Activated CD4-positive, alpha-beta memory T cell treated with anti-CD3 and anti-CD28 coated beads for 36 hours (primary cell): ENCODE measurements at regions not wholly inside any gene's neighbourhood (a gene's known extent, or its start where the extent isn't known, plus 50 kb on each side); places are given as distances from the start of the nearest gene placed in this dataset.

Experiments used
- CTCF ChIA-PET: fragments of 350-600 bp; sonication (Branson Sonifier 250); formaldehyde crosslinking; loops from one replicate; lab custom pipeline; 2021; ENCODE audit warnings: antibody characterized with exemption, inconsistent platforms; lab: Charles Lee
- POLR2A ChIA-PET: fragments of 350-600 bp; sonication (Branson Sonifier 250); formaldehyde crosslinking; loops from one replicate; lab custom pipeline; 2021; ENCODE audit warnings: antibody characterized with exemption; lab: Charles Lee
- DNase-seq: peaks from one replicate; pipeline ENCODE4 v3.0.0-alpha.2; 2020
- H3K27ac Mint-ChIP-seq: one replicate; pipeline ENCODE4 v1.8.0; 2021; ENCODE audit warnings: mixed read lengths
- H3K27me3 Mint-ChIP-seq: one replicate; pipeline ENCODE4 v1.8.0; 2021; ENCODE audit warnings: mixed read lengths
- H3K36me3 Mint-ChIP-seq: one replicate; pipeline ENCODE4 v1.8.0; 2021; ENCODE audit warnings: mixed read lengths
- H3K4me1 Mint-ChIP-seq: one replicate; pipeline ENCODE4 v1.8.0; 2021; ENCODE audit warnings: low read depth, mixed read lengths
- H3K4me3 Mint-ChIP-seq: one replicate; pipeline ENCODE4 v1.8.0; 2021; ENCODE audit warnings: mild to moderate bottlenecking, mixed read lengths
- H3K9me3 Mint-ChIP-seq: one replicate; pipeline ENCODE4 v1.8.0; 2021; ENCODE audit warnings: mixed read lengths
- intact Hi-C: fragments of 100-400 bp; cut with micrococcal nuclease; formaldehyde crosslinking; loops from one replicate; pipeline ENCODE4 v1.15.1; 2023

DNA sequence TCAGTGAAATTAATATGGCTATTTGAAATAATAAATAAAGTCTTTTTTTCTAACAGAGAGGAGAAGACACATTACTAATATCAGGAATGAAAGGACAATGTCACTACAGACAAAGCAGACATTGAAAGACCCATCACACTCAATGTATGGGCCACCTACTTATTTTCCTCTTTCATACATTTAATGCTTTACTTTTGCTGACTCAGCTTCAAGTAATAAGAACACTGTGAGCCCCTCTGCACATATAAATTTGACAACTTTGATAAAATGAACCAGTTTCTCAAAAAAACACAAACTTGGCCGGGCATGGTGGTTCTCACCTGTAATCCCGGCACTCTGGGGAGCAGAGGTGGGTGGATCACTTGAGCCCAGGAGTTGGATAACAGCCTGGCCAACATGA is 664.2 kb upstream of the COBL start:
- Mint-ChIP-seq H3K4me1 (no peaks in the 10 kb centered on the region), H3K9me3 (peaks cover 15% of the 10 kb centered on the region), H3K4me3 (no peak overlapping the region), H3K27ac (no peak overlapping the region), H3K36me3 (no peaks in the 10 kb centered on the region), H3K27me3 (no peaks in the 10 kb centered on the region)
- ChIA-PET POLR2A (no interaction called here), CTCF (no interaction called here)
- DNase-seq = no peak
- intact Hi-C loops = no loop called here

DNA sequence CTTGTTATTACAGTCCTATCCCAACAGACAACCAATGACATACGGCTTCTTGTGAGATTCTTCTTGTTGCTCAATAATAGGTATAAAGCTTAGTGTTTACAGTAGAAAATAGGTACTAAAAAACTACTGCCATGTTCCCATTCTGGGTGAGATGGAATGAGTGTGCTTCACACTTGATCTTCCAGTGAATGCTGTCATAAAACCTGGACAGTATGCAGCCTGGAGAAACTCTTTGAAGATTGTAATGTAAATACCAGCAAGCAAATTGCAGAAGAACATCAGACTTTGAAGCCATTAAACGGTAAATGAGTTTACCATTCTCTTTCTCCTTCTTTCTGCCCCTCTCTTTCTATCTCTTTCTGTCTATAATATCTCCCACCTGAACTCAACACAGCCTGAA is 663.7 kb upstream of the COBL start:
- DNase-seq = no peak
- ChIA-PET CTCF (no interaction called here), POLR2A (no interaction called here)
- H3K4me1 Mint-ChIP-seq = no peaks in the 10 kb centered on the region
- H3K36me3 Mint-ChIP-seq = no peaks in the 10 kb centered on the region
- intact Hi-C loops = no loop called here
- H3K27ac Mint-ChIP-seq = no peak overlapping the region
- H3K4me3 Mint-ChIP-seq = no peak overlapping the region
- no peaks in the 10 kb centered on the region for H3K27me3 Mint-ChIP-seq
- peaks cover 11% of the 10 kb centered on the region for H3K9me3 Mint-ChIP-seq

DNA sequence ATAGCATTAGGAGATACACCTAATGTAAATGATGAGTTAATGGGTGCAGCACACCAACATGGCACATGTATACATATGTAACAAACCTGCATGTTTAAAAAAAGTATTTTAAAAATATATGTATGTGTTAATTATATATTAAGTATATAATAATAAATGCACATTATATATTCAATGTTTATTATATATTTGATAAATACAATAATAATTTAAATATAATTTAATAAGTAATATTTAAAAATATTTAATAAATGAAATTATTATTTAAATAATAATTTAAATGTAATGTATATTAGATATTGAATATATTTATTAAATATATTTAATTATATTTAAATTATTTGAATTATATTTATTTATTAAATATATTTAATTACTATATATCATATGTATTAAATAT is 661.3 kb upstream of the COBL start:
- intact Hi-C loops = no loop called here
- peaks cover 6% of the 10 kb centered on the region for H3K9me3 Mint-ChIP-seq
- H3K4me1 Mint-ChIP-seq = no peaks in the 10 kb centered on the region
- ChIA-PET CTCF (no interaction called here), POLR2A (no interaction called here)
- H3K27me3 Mint-ChIP-seq = no peaks in the 10 kb centered on the region
- DNase-seq = no peak
- H3K4me3 Mint-ChIP-seq = no peak overlapping the region
- H3K36me3 Mint-ChIP-seq = no peaks in the 10 kb centered on the region
- no peak overlapping the region for H3K27ac Mint-ChIP-seq

DNA sequence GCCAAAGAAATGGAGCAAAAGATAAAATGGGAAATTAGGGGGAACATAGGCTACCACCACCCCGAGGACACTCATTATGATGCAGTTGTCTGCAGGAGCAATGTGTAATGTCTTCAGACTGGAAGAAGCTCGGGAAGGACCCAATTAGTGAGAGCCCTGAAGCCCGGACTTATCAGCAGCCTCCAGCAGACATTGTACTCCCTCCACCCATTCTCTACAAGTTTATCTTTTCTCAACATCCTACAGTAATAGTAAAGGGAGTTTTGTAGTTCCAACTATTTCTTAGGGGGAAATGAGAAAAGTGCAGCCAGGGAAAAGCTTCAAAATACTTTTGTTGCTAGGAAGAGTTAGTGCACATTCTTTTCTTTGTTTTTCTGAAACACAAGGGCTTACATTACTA is 657.3 kb upstream of the COBL start:
- Mint-ChIP-seq H3K9me3 (peaks cover 2% of the 10 kb centered on the region), H3K4me1 (no peaks in the 10 kb centered on the region), H3K27me3 (no peaks in the 10 kb centered on the region), H3K36me3 (no peaks in the 10 kb centered on the region), H3K4me3 (no peak overlapping the region), H3K27ac (no peak overlapping the region)
- DNase-seq = no peak
- intact Hi-C loops = no loop called here
- POLR2A ChIA-PET = no interaction called here
- CTCF ChIA-PET = no interaction called here

DNA sequence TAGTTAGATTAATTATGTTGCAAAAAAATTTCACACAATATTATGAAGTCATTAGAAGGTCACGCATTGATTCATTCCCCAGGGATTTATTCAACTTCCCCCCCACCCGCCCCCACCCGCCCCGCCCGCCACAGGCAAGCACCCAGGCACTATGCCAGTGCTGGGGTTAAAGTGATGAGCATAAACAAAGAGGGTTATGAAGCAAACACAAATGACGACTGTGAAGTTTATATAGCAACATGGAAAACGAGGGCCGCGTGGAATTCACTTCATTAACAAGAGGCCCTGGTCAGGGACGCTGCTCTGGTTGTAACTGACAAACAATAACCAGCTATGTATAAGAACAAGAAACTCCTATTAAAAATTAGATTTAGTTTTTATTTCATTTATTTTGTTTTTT is 656.5 kb upstream of the COBL start:
- peaks cover 2% of the 10 kb centered on the region for H3K9me3 Mint-ChIP-seq
- no peak for DNase-seq
- H3K4me3 Mint-ChIP-seq = no peak overlapping the region
- H3K27ac Mint-ChIP-seq = no peak overlapping the region
- POLR2A ChIA-PET = no interaction called here
- no peaks in the 10 kb centered on the region for H3K4me1 Mint-ChIP-seq
- CTCF ChIA-PET = no interaction called here
- no peaks in the 10 kb centered on the region for H3K27me3 Mint-ChIP-seq
- intact Hi-C loops = no loop called here
- H3K36me3 Mint-ChIP-seq = no peaks in the 10 kb centered on the region

DNA sequence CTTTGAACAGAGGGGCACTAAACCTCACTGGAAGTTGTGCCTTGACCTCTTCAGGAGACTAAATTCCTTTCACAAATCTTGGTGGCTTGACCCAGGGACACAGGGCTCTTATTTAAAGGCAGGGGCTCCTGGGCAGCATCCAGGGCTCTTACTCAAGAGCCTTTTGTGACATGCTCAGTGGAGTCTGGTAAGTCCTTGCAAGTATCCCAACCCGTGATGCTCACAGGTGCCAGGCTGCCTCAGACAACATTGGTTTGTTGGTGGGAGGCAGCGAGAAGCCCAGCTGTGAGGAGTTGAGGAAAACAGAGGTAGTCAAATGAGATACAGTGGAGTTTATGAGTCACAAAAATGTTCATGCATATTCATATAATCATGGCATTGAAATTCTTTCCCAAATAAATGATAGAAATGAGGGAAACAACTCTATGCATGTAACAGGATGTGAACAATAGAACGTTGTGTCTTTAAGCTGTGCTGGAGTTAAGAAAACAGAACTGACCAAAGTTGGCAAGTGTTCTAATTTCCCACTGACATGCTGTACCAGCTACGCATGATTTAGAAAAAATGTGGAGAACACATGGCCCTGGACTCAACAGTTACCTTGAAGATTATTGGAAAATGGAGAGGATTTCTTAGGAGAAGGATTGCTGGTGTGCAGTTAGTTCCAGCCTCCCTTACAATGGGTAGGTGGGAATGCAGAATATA is 654.5 kb upstream of the COBL start:
- peaks cover 5% of the 10 kb centered on the region for H3K9me3 Mint-ChIP-seq
- H3K4me1 Mint-ChIP-seq = no peaks in the 10 kb centered on the region
- intact Hi-C loops = no loop called here
- H3K27me3 Mint-ChIP-seq = no peaks in the 10 kb centered on the region
- no peaks in the 10 kb centered on the region for H3K36me3 Mint-ChIP-seq
- no peak for DNase-seq
- POLR2A ChIA-PET = no interaction called here
- no peak overlapping the region for H3K27ac Mint-ChIP-seq
- H3K4me3 Mint-ChIP-seq = no peak overlapping the region
- CTCF ChIA-PET = no interaction called here

DNA sequence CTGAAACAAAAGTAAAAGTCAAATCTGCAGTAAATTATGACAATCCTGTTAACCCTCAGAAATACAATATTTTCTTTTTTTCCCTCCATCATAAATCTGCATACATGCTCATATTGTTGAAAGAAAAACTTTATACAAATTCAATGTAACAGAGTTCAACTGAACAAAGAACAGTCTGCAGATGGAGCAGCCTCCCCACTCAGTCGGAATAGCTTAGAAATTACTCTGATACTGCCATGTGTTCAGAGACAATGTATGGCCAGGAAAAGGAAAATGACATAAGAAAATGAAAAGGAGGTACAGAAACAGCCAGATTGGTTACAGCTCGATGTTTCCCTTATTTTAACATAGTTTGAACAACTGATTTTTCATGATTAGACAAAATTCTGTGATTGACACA is 651.9 kb upstream of the COBL start:
- Mint-ChIP-seq H3K27me3 (no peaks in the 10 kb centered on the region), H3K36me3 (no peaks in the 10 kb centered on the region), H3K4me1 (no peaks in the 10 kb centered on the region), H3K9me3 (peaks cover 10% of the 10 kb centered on the region), H3K27ac (no peak overlapping the region), H3K4me3 (no peak overlapping the region)
- no peak for DNase-seq
- CTCF ChIA-PET = no interaction called here
- intact Hi-C loops = no loop called here
- POLR2A ChIA-PET = no interaction called here

DNA sequence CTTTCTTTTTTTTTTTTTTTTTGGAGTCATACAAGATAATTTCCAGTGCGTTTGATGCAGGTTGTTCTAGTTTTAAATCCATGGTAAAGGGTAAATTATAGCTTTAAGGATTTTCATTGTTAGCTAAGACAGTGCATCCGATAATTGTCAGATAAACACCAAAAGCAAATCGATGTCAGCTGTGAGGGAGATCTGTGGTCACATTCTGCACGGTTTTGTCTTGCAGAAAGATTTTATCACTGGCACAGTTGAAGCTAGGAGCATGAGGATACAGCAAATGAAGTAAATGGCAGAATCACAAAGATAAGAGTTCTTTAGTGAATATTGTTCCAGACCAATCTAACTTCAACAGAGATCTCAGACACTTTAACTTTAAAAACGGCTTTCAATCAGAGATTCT is 648.8 kb upstream of the COBL start:
- H3K27ac Mint-ChIP-seq = no peak overlapping the region
- intact Hi-C loops = no loop called here
- DNase-seq = no peak
- H3K36me3 Mint-ChIP-seq = no peaks in the 10 kb centered on the region
- no peaks in the 10 kb centered on the region for H3K4me1 Mint-ChIP-seq
- POLR2A ChIA-PET = no interaction called here
- CTCF ChIA-PET = no interaction called here
- peaks cover 13% of the 10 kb centered on the region for H3K9me3 Mint-ChIP-seq
- H3K27me3 Mint-ChIP-seq = no peaks in the 10 kb centered on the region
- no peak overlapping the region for H3K4me3 Mint-ChIP-seq

DNA sequence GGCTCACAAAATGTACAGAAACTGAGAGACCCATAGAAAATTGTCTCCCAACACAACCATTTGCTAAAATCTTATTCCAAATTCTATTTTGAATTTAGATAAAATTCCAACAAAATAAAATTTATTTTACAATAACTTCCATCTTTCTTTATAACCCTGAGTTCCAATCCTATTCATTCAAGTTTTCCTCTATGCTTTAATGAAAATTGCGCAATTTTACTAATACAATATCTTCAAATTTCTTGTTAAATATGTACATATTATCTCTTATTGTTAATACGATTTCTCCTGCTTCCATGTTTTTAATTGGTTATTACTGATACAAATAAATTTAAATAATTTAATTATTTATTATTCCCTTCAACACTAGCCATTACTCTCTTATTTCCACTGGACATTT is 645.2 kb upstream of the COBL start:
- intact Hi-C loops = no loop called here
- H3K27me3 Mint-ChIP-seq = no peaks in the 10 kb centered on the region
- DNase-seq = no peak
- H3K4me1 Mint-ChIP-seq = no peaks in the 10 kb centered on the region
- peaks cover 22% of the 10 kb centered on the region for H3K9me3 Mint-ChIP-seq
- POLR2A ChIA-PET = no interaction called here
- no peak overlapping the region for H3K27ac Mint-ChIP-seq
- no peak overlapping the region for H3K4me3 Mint-ChIP-seq
- no peaks in the 10 kb centered on the region for H3K36me3 Mint-ChIP-seq
- CTCF ChIA-PET = no interaction called here

DNA sequence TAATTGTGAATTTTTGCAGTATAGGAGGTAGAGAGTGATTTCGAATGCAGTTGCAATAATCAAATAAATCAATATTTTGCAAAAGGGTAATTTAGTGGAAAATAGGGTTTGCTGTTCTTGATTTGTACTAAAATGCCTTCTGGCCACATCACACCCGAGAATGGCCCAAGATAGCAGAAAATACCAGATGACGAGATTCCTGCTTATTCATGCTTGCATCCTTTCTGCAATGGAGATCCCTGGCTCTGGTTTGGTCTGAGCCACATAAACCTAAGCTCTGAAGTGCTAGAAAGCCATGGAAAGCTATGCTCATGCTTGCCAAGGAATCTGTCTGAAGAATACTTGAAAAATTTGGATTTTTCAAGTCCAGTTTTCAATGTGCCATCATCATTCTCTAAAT is 634.2 kb upstream of the COBL start:
- DNase-seq = no peak
- POLR2A ChIA-PET = interaction anchor here (0.6 kb wide), 1 partner anchor 1106 kb away, joined by 3 read pairs; no protein-coding TSS in a partner anchor
- Mint-ChIP-seq H3K27me3 (no peaks in the 10 kb centered on the region), H3K9me3 (peaks cover 11% of the 10 kb centered on the region), H3K27ac (no peak overlapping the region), H3K36me3 (no peaks in the 10 kb centered on the region), H3K4me1 (no peaks in the 10 kb centered on the region), H3K4me3 (no peak overlapping the region)
- CTCF ChIA-PET = no interaction called here
- intact Hi-C loops = no loop called here

DNA sequence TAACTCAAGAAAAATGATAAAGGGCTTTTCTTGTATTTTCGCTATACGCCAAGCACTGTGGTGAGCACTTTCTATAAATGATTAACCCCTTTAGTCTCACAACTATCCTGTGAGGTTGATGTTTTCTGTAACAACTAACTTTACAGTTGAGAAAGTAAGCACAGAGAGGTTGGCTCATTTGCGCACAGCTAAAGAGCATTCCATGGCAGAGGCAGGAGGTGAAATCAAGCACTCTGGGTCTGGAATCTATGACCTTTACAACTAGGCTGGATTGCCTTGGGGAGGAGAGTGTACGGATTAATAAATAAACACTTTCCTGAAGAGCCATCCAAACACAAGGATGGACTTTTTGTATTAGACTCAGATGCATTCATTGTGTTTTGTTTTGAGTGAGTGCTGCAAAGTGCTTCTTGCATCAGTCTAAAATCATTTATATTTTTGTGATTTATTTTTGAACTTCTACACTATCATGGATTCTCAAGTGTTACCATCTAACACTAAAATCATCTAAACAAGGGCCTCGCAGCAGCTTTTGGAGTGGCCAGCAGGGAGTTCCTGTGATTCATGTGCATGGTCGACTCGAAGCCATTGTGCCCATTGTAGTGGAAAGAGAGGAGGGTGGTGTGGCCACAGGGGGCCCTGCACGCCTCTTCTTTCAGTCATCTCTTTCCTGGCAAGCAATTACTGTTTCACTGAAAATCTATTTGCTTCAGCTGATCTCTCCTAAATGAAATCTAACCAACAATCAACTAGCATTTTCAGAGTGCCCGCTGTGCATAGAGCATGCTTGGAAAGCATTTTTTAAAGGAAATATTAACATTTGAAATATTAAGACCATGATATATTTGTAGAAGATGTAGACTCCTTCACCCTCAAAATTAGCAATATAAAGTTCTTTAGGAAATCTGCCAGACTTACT is 633.4 kb upstream of the COBL start:
- H3K27ac Mint-ChIP-seq = no peak overlapping the region
- intact Hi-C loops = no loop called here

DNA sequence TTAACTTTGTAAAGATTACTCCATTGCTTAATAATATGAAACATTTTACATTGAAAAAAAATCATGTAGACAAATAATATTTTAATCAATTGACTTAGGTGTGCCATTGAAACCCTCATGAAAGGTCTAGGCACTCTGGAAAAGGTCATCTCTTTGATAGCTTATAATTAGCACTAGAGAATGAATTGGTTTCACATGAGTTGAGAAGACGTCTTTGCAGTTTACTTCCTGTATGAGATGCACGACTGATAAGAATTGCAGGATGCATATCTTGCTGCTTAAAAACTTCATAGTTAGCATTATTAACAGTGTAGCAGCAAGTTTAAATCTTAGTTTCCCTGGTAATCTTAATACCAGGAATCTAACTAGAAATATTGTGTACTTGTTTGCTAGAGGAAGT is 614.2 kb upstream of the COBL start:
- no peak for DNase-seq
- no peak overlapping the region for H3K27ac Mint-ChIP-seq
- H3K27me3 Mint-ChIP-seq = no peaks in the 10 kb centered on the region
- intact Hi-C loops = no loop called here
- H3K36me3 Mint-ChIP-seq = no peaks in the 10 kb centered on the region
- H3K4me3 Mint-ChIP-seq = no peak overlapping the region
- H3K9me3 Mint-ChIP-seq = peaks cover 10% of the 10 kb centered on the region
- H3K4me1 Mint-ChIP-seq = no peaks in the 10 kb centered on the region
- POLR2A ChIA-PET = no interaction called here
- CTCF ChIA-PET = no interaction called here

More for the DNA sequence above, 633.4 kb upstream of the COBL start:
- no peak for DNase-seq
- ChIA-PET CTCF (no interaction called here), POLR2A (no interaction called here)
- Mint-ChIP-seq H3K36me3 (no peaks in the 10 kb centered on the region), H3K9me3 (peaks cover 13% of the 10 kb centered on the region), H3K27me3 (no peaks in the 10 kb centered on the region), H3K4me3 (no peak overlapping the region), H3K4me1 (no peaks in the 10 kb centered on the region)

DNA sequence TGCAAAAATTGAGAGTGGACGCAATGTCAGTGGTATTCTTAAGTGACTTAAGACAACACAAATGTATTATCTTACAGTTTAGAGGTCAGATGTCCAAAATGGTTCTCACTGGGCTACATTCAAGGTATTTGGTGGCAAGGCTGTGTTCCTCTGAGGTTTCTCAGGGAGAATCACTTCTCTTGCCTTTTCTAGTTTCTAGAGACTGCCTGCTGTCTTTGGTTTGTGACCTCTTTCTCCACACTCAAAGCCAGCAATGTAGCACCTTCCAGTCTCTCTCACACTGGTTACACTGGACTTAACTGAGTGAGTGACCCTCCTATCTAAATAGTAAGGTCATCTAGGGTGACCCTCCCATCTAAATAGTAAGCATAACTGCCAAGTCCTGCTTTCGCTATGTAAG is 613.2 kb upstream of the COBL start:
- CTCF ChIA-PET = no interaction called here
- no peaks in the 10 kb centered on the region for H3K27me3 Mint-ChIP-seq
- no peaks in the 10 kb centered on the region for H3K4me1 Mint-ChIP-seq
- POLR2A ChIA-PET = no interaction called here
- no peak for DNase-seq
- no peak overlapping the region for H3K4me3 Mint-ChIP-seq
- intact Hi-C loops = no loop called here
- H3K36me3 Mint-ChIP-seq = no peaks in the 10 kb centered on the region
- no peak overlapping the region for H3K27ac Mint-ChIP-seq
- peaks cover 16% of the 10 kb centered on the region for H3K9me3 Mint-ChIP-seq
